HepG2 (cell line): ENCODE measurements at regions not wholly inside any gene's neighbourhood (a gene's known extent, or its start where the extent isn't known, plus 50 kb on each side); places are given as distances from the start of the nearest gene placed in this dataset.

Source experiments
- ATAC-seq: fragments of 200-7000 bp; cut with Tn5 transposase; 3 replicates; pipeline ENCODE4 v1.9.1; 2020; ENCODE audit warnings: mild to moderate bottlenecking, moderate library complexity
- BruUV-seq: library from RNA; stranded (reverse); fragments of 400-500 nt; replicated peaks from 2 replicates; lab custom pipeline; 2021; lab: Mats Ljungman, UMichigan
- CTCF ChIA-PET: fragments of 300-600 bp; formaldehyde crosslinking; extraction: SDS; loops from one replicate; lab custom pipeline; 2021; ENCODE audit warnings: low total read pairs, inconsistent platforms, low intra/inter-chr PET ratio; lab: Yijun Ruan, JAX
- POLR2A ChIA-PET: fragments of 350-600 bp; sonication (Branson Sonifier 250); formaldehyde crosslinking; loops from one replicate; lab custom pipeline; 2020; ENCODE audit warnings: antibody characterized with exemption, inconsistent platforms; lab: Yijun Ruan, JAX
- DNase-seq: peaks from one replicate; pipeline ENCODE4 v3.0.0-alpha.2; 2015; ENCODE audit warnings: low spot score
- FAIRE-seq: peaks from 3 replicates; lab custom pipeline; 2011; peaks lifted over from hg19 to GRCh38; lab: Jason Lieb, UNC
- H2AFZ ChIP-seq: one replicate; pipeline ENCODE4 v1.6.1; 2011; ENCODE audit warnings: low read length, inconsistent platforms
- H3K27ac ChIP-seq: fragments of 300-600 bp; 3 replicates; pipeline ENCODE4 v1.8.0; 2011; ENCODE audit warnings: mixed run types, mild to moderate bottlenecking, mixed read lengths, low read length, inconsistent platforms; ENCODE audit not compliant: insufficient read depth; ENCODE audit errors: extremely low read length
- H3K27me3 ChIP-seq, 2 experiments: fragments of 200-600 bp in 1 of 2; 2 replicates in 1 of 2; 3 replicates in 1 of 2; pipeline versions ENCODE4 v1.6.0 to v1.8.0; 2011; ENCODE audit warnings: low read length in 2 of 2, mild to moderate bottlenecking in 2 of 2, moderate library complexity in 2 of 2, inconsistent platforms in 1 of 2; ENCODE audit not compliant: insufficient read depth in 2 of 2, control insufficient read depth in 1 of 2
- H3K36me3 ChIP-seq, 2 experiments: fragments of 200-600 bp in 1 of 2; replicated peaks in 1 of 2; 2 replicates in 1 of 2; 3 replicates in 1 of 2; pipeline versions ENCODE4 v1.5.1 to v1.8.0; 2011; ENCODE audit warnings: low read length in 2 of 2, inconsistent platforms in 1 of 2; ENCODE audit not compliant: insufficient read depth in 2 of 2, control insufficient read depth in 1 of 2
- H3K4me1 ChIP-seq: 2 replicates; pipeline ENCODE4 v1.5.1; 2012; ENCODE audit warnings: low read length, inconsistent platforms; ENCODE audit not compliant: insufficient read depth
- H3K4me2 ChIP-seq: 2 replicates; pipeline ENCODE4 v1.6.0; 2011; ENCODE audit warnings: low read depth, low read length, inconsistent platforms
- H3K4me3 ChIP-seq, 3 experiments: fragments of 200-600 bp in 1 of 3; sonication (generic), shearing (Covaris generic) in 1 of 3; replicated peaks in 1 of 3; 2 replicates each; pipeline ENCODE4 v1.5.1; 2011 to 2016; ENCODE audit warnings: low read length in 3 of 3, inconsistent platforms in 2 of 3, low read depth in 2 of 3, mild to moderate bottlenecking in 2 of 3, control low read depth in 1 of 3, mixed read lengths in 1 of 3; ENCODE audit not compliant: insufficient read depth in 1 of 3
- H3K79me2 ChIP-seq: one replicate; pipeline ENCODE4 v1.6.1; 2011; ENCODE audit warnings: low read length, inconsistent platforms; ENCODE audit not compliant: insufficient read depth
- H3K9ac ChIP-seq: 2 replicates; pipeline ENCODE4 v1.6.0; 2011; ENCODE audit warnings: mild to moderate bottlenecking, low read depth, low read length, inconsistent platforms; ENCODE audit not compliant: insufficient read depth
- H3K9me3 ChIP-seq: 2 replicates; pipeline ENCODE4 v1.5.1; 2012; ENCODE audit warnings: mild to moderate bottlenecking, low read length
- H4K20me1 ChIP-seq: 2 replicates; pipeline ENCODE4 v1.6.0; 2011; ENCODE audit warnings: inconsistent platforms, mild to moderate bottlenecking, low read length, moderate library complexity; ENCODE audit not compliant: insufficient read depth
- NPAS2 ChIP-seq: sonication (generic); formaldehyde crosslinking; IDR thresholded peaks from 2 replicates; pipeline ENCODE4 v1.8.0; 2022; ENCODE audit warnings: mild to moderate bottlenecking, missing genetic modification reagents, borderline replicate concordance
- NR2F1 ChIP-seq, 2 experiments: fragments of 450-650 bp in 1 of 2; formaldehyde crosslinking in 1 of 2; IDR thresholded peaks; 2 replicates each; pipeline versions ENCODE4 v1.5.0 to v1.6.1; 2016 to 2020; ENCODE audit warnings: mild to moderate bottlenecking in 1 of 2, missing compliant biosample characterization in 1 of 2, missing genetic modification reagents in 1 of 2, moderate library complexity in 1 of 2
- ZFP90 ChIP-seq: sonication (generic); formaldehyde crosslinking; IDR thresholded peaks from 2 replicates; pipeline ENCODE4 v1.8.0; 2022; ENCODE audit warnings: missing genetic modification reagents, mild to moderate bottlenecking, inconsistent platforms, borderline replicate concordance
- WGBS: methylation state at CpG from one replicate; pipeline ENCODE4 v1.1.6; 2017; ENCODE audit warnings: low lambda C conversion rate; 5-methylcytosine and 5-hydroxymethylcytosine counted together
- in situ Hi-C: cut with HindIII; loops from 2 replicates; pipeline ENCODE4 v1.10.0; 2017; ENCODE audit warnings: low pct_unique_long_range_greater_than_20kb; ENCODE audit not compliant: extremely low pct_ligation_motif_present
- intact Hi-C: fragments of 100-400 bp; cut with micrococcal nuclease; formaldehyde crosslinking; loops from one replicate; pipeline ENCODE4 v1.10.0; 2022; ENCODE audit not compliant: unreplicated experiment
- TF ChIP-seq, protein P1 (sequence below): sonication (generic); formaldehyde crosslinking; IDR thresholded peaks from 2 replicates; pipeline ENCODE4 v1.5.0; 2020; ENCODE audit warnings: mild to moderate bottlenecking, missing genetic modification reagents, borderline replicate concordance
- TF ChIP-seq, protein P2 (sequence below): IDR thresholded peaks from 2 replicates; pipeline ENCODE4 v1.6.1; 2016
- TF ChIP-seq, protein P3 (sequence below): sonication (generic); formaldehyde crosslinking; IDR thresholded peaks from 2 replicates; pipeline ENCODE4 v1.4.0; 2020; ENCODE audit warnings: low read depth, mild to moderate bottlenecking, missing genetic modification reagents
- TF ChIP-seq, protein P4 (sequence below): sonication (generic); formaldehyde crosslinking; IDR thresholded peaks from 2 replicates; pipeline ENCODE4 v1.5.0; 2020; ENCODE audit warnings: mild to moderate bottlenecking, missing genetic modification reagents
- TF ChIP-seq, protein P5 (sequence below): sonication (generic); formaldehyde crosslinking; conservative IDR thresholded peaks from 2 replicates; pipeline ENCODE4 v1.8.0; 2022; ENCODE audit warnings: low read depth, missing genetic modification reagents

DNA sequence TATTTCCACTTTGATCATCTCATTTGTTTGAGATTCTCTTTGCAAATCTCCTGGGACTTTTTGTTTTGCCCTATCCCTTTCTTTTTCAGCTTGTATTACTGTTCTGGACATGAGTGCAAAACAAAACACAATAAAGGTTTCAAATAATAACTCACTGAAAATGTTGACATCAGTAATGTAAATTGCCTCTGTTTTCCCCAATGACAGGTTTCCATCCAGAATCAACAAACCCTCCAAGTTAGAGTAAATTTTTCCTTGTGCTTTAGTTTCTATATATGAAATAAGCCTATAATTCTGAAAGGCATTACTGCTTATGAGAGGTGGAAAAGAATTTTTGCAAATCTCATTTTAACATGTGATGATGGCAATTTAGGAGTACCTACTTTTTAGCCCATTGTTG is 187.0 kb upstream of the ANO3 start:
- no peaks in the 10 kb centered on the region for H4K20me1 ChIP-seq
- H3K79me2 ChIP-seq = no peaks in the 10 kb centered on the region
- no peaks in the 10 kb centered on the region for H3K4me1 ChIP-seq
- H3K9ac ChIP-seq = no peak overlapping the region
- TF ChIP-seq, protein P1, sequence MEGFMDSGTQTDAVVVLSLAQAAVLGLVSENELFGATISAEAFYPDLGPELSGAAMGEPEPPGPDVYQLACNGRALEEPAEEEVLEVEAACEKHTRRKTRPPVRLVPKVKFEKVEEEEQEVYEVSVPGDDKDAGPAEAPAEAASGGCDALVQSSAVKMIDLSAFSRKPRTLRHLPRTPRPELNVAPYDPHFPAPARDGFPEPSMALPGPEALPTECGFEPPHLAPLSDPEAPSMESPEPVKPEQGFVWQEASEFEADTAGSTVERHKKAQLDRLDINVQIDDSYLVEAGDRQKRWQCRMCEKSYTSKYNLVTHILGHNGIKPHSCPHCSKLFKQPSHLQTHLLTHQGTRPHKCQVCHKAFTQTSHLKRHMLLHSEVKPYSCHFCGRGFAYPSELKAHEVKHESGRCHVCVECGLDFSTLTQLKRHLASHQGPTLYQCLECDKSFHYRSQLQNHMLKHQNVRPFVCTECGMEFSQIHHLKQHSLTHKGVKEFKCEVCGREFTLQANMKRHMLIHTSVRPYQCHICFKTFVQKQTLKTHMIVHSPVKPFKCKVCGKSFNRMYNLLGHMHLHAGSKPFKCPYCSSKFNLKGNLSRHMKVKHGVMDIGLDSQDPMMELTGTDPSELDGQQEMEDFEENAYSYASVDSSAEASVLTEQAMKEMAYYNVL (CRISPR knock-in tag) = no peak
- TF ChIP-seq ZFP90 = no peak
- TF ChIP-seq NR2F1 (CRISPR knock-in tag; IDR thresholded peaks at IDR 0.05) = no peak
- H3K4me2 ChIP-seq = no peak overlapping the region
- no peak overlapping the region for H3K27ac ChIP-seq
- no TSS peak for BruUV-seq
- intact Hi-C loops = no loop called here
- no peak overlapping the region for H3K4me3 ChIP-seq
- H3K9me3 ChIP-seq = no peaks in the 10 kb centered on the region
- no peaks in the 10 kb centered on the region for H3K36me3 ChIP-seq
- FAIRE-seq (no peak), DNase-seq (no peak), ATAC-seq (no peak)
- in situ Hi-C loops = no loop called here
- ChIA-PET CTCF (no interaction called here), POLR2A (no interaction called here)
- H3K27me3 ChIP-seq = no peaks in the 10 kb centered on the region
- no peak overlapping the region for H2AFZ ChIP-seq

DNA sequence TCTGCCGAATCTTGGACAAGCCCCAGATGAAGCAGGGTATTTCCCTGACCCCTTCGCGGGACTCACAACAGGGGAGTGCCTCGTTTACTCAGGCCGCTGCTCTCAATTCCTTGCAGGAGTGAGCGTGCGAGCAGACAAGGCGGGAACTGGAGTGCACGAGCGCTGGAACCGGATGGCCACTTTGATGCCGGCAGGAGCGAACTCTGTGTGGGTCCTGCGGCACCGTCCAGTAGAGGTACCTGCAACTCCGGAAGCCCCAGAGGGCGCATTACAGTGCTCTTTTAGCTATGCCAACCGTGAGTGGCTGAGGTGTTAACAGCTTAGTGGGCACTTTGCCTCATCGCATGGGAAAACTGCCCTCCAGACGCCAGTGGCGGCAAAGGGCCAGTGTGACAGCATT is 182.3 kb upstream of the ANO3 start:
- no peaks in the 10 kb centered on the region for H3K79me2 ChIP-seq
- 45% methylated on average over 11 of the region's 21 CpGs for WGBS
- DNase-seq = no peak
- ATAC-seq = no peak
- no peak overlapping the region for H3K4me3 ChIP-seq
- H3K27ac ChIP-seq = no peak overlapping the region
- no peaks in the 10 kb centered on the region for H3K36me3 ChIP-seq
- in situ Hi-C loops (no loop called here), intact Hi-C loops (no loop called here)
- no peaks in the 10 kb centered on the region for H4K20me1 ChIP-seq
- H3K4me1 ChIP-seq = no peaks in the 10 kb centered on the region
- no TSS peak for BruUV-seq
- no peaks in the 10 kb centered on the region for H3K9me3 ChIP-seq
- no peak overlapping the region for H3K4me2 ChIP-seq
- H3K27me3 ChIP-seq = no peaks in the 10 kb centered on the region
- H2AFZ ChIP-seq = no peak overlapping the region
- H3K9ac ChIP-seq = no peak overlapping the region
- TF ChIP-seq NPAS2 (CRISPR knock-in tag) = no peak
- TF ChIP-seq, protein P2, sequence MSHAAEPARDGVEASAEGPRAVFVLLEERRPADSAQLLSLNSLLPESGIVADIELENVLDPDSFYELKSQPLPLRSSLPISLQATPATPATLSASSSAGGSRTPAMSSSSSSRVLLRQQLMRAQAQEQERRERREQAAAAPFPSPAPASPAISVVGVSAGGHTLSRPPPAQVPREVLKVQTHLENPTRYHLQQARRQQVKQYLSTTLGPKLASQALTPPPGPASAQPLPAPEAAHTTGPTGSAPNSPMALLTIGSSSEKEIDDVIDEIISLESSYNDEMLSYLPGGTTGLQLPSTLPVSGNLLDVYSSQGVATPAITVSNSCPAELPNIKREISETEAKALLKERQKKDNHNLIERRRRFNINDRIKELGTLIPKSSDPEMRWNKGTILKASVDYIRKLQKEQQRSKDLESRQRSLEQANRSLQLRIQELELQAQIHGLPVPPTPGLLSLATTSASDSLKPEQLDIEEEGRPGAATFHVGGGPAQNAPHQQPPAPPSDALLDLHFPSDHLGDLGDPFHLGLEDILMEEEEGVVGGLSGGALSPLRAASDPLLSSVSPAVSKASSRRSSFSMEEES = no peak
- TF ChIP-seq, protein P3, sequence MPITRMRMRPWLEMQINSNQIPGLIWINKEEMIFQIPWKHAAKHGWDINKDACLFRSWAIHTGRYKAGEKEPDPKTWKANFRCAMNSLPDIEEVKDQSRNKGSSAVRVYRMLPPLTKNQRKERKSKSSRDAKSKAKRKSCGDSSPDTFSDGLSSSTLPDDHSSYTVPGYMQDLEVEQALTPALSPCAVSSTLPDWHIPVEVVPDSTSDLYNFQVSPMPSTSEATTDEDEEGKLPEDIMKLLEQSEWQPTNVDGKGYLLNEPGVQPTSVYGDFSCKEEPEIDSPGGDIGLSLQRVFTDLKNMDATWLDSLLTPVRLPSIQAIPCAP = no peak
- TF ChIP-seq, protein P4, sequence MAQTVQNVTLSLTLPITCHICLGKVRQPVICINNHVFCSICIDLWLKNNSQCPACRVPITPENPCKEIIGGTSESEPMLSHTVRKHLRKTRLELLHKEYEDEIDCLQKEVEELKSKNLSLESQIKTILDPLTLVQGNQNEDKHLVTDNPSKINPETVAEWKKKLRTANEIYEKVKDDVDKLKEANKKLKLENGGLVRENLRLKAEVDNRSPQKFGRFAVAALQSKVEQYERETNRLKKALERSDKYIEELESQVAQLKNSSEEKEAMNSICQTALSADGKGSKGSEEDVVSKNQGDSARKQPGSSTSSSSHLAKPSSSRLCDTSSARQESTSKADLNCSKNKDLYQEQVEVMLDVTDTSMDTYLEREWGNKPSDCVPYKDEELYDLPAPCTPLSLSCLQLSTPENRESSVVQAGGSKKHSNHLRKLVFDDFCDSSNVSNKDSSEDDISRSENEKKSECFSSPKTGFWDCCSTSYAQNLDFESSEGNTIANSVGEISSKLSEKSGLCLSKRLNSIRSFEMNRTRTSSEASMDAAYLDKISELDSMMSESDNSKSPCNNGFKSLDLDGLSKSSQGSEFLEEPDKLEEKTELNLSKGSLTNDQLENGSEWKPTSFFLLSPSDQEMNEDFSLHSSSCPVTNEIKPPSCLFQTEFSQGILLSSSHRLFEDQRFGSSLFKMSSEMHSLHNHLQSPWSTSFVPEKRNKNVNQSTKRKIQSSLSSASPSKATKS (CRISPR knock-in tag) = no peak
- TF ChIP-seq, protein P5, sequence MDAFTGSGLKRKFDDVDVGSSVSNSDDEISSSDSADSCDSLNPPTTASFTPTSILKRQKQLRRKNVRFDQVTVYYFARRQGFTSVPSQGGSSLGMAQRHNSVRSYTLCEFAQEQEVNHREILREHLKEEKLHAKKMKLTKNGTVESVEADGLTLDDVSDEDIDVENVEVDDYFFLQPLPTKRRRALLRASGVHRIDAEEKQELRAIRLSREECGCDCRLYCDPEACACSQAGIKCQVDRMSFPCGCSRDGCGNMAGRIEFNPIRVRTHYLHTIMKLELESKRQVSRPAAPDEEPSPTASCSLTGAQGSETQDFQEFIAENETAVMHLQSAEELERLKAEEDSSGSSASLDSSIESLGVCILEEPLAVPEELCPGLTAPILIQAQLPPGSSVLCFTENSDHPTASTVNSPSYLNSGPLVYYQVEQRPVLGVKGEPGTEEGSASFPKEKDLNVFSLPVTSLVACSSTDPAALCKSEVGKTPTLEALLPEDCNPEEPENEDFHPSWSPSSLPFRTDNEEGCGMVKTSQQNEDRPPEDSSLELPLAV (CRISPR knock-in tag) = no peak
- ChIA-PET CTCF (no interaction called here), POLR2A (no interaction called here)
- FAIRE-seq = no peak
